NCI-H774 (cell line): ENCODE measurements at regions not wholly inside any gene's neighbourhood (a gene's known extent, or its start where the extent isn't known, plus 50 kb on each side); places are given as distances from the start of the nearest gene placed in this dataset.
"Not testable (repeated sequence)": the region's sequence is repeated elsewhere in the genome, so short reads cannot be mapped to it uniquely, and the experiment has no call there.

Experiments
- DNase-seq: peaks from one replicate; lab custom pipeline; 2025; lab: John Stamatoyannopoulos, UW

GRCh38 chr3:48101301-48101650, 85.1 kb upstream of the MAP4 start:
- DNase-seq, result not testable (repeated sequence)

GRCh38 chr3:48092270-48092669, 76.1 kb upstream of the MAP4 start:
- no peak for DNase-seq

GRCh38 chr3:48090166-48090939, 74.1 kb upstream of the MAP4 start:
- no peak for DNase-seq

- DNase-seq, result peak; percentile 84
These were observed 72.7 kb upstream of the MAP4 start for GRCh38 chr3:48088749-48089466.

- no peak for DNase-seq
These were observed 72.0 kb upstream of the MAP4 start for GRCh38 chr3:48088056-48088748.

GRCh38 chr3:48086705-48087104, 70.5 kb upstream of the MAP4 start:
- DNase-seq, result no peak

GRCh38 chr3:48084929-48085328, 68.7 kb upstream of the MAP4 start:
- DNase-seq, result no peak

GRCh38 chr3:48084170-48084569, 68.0 kb upstream of the MAP4 start:
- no peak for DNase-seq

- DNase-seq, result no peak
These were observed 66.5 kb upstream of the MAP4 start for GRCh38 chr3:48082580-48083184.

GRCh38 chr3:48077815-48078214, 61.6 kb upstream of the MAP4 start:
- DNase-seq, result no peak

- no peak for DNase-seq
These were observed 53.8 kb upstream of the MAP4 start for GRCh38 chr3:48070030-48070429.

- DNase-seq, result no peak
These were observed 53.1 kb upstream of the MAP4 start for GRCh38 chr3:48069339-48069738.

GRCh38 chr3:48068886-48069285, 52.7 kb upstream of the MAP4 start:
- DNase-seq, result no peak

GRCh38 chr3:48068320-48068719, 52.1 kb upstream of the MAP4 start:
- not testable (repeated sequence) for DNase-seq

- no peak for DNase-seq
These were observed 51.1 kb upstream of the MAP4 start for GRCh38 chr3:48067271-48067670.
